K562 (cell line): ENCODE measurements at regions not wholly inside any gene's neighbourhood (a gene's known extent, or its start where the extent isn't known, plus 50 kb on each side); places are given as distances from the start of the nearest gene placed in this dataset.

ENCODE experiments used
- ATAC-seq: fragments of 200-7000 bp; cut with Tn5 transposase; 3 replicates; pipeline ENCODE4 v1.9.1; 2020; ENCODE audit warnings: moderate library complexity
- BruUV-seq: library from RNA; stranded (reverse); fragments of 400-500 nt; replicated peaks from 2 replicates; lab custom pipeline; 2021; lab: Mats Ljungman, UMichigan
- CTCF ChIA-PET: fragments of 300-600 bp; formaldehyde crosslinking; extraction: SDS; loops from one replicate; lab custom pipeline; 2021; ENCODE audit warnings: low intra/inter-chr PET ratio; lab: Yijun Ruan, JAX
- POLR2A ChIA-PET: fragments of 300-600, 350-650 bp; sonication (Branson Sonifier 250); formaldehyde crosslinking; extraction: SDS; loops from one replicate; lab custom pipeline; 2021; ENCODE audit warnings: antibody characterized with exemption, inconsistent platforms; lab: Yijun Ruan, JAX
- DNase-seq, 4 experiments: peaks; one replicate each; pipeline versions ENCODE4 v3.0.0 to v3.0.0-alpha.2; 2011 to 2018; ENCODE audit warnings: low spot score in 3 of 4, mixed read lengths in 3 of 4; ENCODE audit errors: extremely low read depth in 1 of 4
- FAIRE-seq: peaks from 2 replicates; lab custom pipeline; 2011; peaks lifted over from hg19 to GRCh38; lab: Jason Lieb, UNC
- H2AFZ ChIP-seq: 2 replicates; pipeline ENCODE4 v1.6.0; 2011; ENCODE audit warnings: low read depth, low read length, control low read depth, inconsistent platforms
- H3K27ac ChIP-seq: fragments of 200-600 bp; 3 replicates; pipeline ENCODE4 v1.8.0; 2011; ENCODE audit warnings: low read depth, mild to moderate bottlenecking, control low read depth, inconsistent platforms, low read length, moderate library complexity, mixed read lengths; ENCODE audit errors: extremely low read depth
- H3K27me3 ChIP-seq, 2 experiments: fragments of 300-600 bp in 1 of 2; 2 replicates in 1 of 2; 3 replicates in 1 of 2; pipeline versions ENCODE4 v1.6.0 to v1.8.0; 2011; ENCODE audit warnings: inconsistent platforms in 2 of 2, low read length in 2 of 2, mild to moderate bottlenecking in 1 of 2, mixed read lengths in 1 of 2, moderate library complexity in 1 of 2; ENCODE audit not compliant: control insufficient read depth in 2 of 2, insufficient read depth in 2 of 2
- H3K36me3 ChIP-seq: fragments of 300-600 bp; 3 replicates; pipeline ENCODE4 v1.8.0; 2011; ENCODE audit warnings: mild to moderate bottlenecking, low read length, inconsistent platforms; ENCODE audit not compliant: control insufficient read depth, insufficient read depth
- H3K4me1 ChIP-seq, 2 experiments: fragments of 200-600 bp in 1 of 2; replicated peaks in 1 of 2; 2 replicates in 1 of 2; 3 replicates in 1 of 2; pipeline versions ENCODE4 v1.5.1 to v1.8.0; 2011; ENCODE audit warnings: inconsistent platforms in 2 of 2, low read length in 2 of 2, mild to moderate bottlenecking in 1 of 2, mixed read lengths in 1 of 2, moderate library complexity in 1 of 2; ENCODE audit not compliant: control insufficient read depth in 2 of 2, insufficient read depth in 2 of 2
- H3K4me2 ChIP-seq: 2 replicates; pipeline ENCODE4 v1.6.1; 2011; ENCODE audit warnings: low read length, control low read depth, inconsistent platforms, mixed read lengths; ENCODE audit not compliant: insufficient read depth
- H3K4me3 ChIP-seq: fragments of 200-600 bp; sonication (generic), shearing (Covaris generic); 2 replicates; pipeline ENCODE4 v1.5.1; 2016; ENCODE audit warnings: control low read depth, inconsistent platforms
- H3K79me2 ChIP-seq: fragments of 200-600 bp; 3 replicates; pipeline ENCODE4 v1.8.0; 2011; ENCODE audit warnings: low read length, inconsistent platforms; ENCODE audit not compliant: control insufficient read depth, insufficient read depth
- H3K9ac ChIP-seq, 2 experiments: 2 replicates each; pipeline versions ENCODE4 v1.6.0 to v1.6.1; 2011; ENCODE audit warnings: low read depth in 2 of 2, low read length in 2 of 2, control low read depth in 1 of 2, inconsistent platforms in 1 of 2, mild to moderate bottlenecking in 1 of 2, mixed read lengths in 1 of 2; ENCODE audit not compliant: insufficient read depth in 1 of 2
- H3K9me1 ChIP-seq: one replicate; pipeline ENCODE4 v1.6.0; 2011; ENCODE audit warnings: inconsistent platforms, mild to moderate bottlenecking, low read length, moderate library complexity; ENCODE audit not compliant: control insufficient read depth, insufficient read depth
- H3K9me3 ChIP-seq: replicated peaks from 2 replicates; pipeline ENCODE4 v1.5.1; 2011; ENCODE audit warnings: low read depth, low read length, inconsistent platforms; ENCODE audit not compliant: control insufficient read depth, insufficient read depth
- H4K20me1 ChIP-seq: replicated peaks from 2 replicates; pipeline ENCODE4 v1.6.1; 2011; ENCODE audit warnings: low read length, inconsistent platforms, mixed read lengths; ENCODE audit not compliant: control insufficient read depth, insufficient read depth
- CBX3 ChIP-seq, 2 experiments: IDR thresholded peaks; 1 replicate in 1 of 2; 2 replicates in 1 of 2; pipeline ENCODE4 v1.6.1; 2012; ENCODE audit warnings: inconsistent platforms in 2 of 2, low read length in 2 of 2, borderline replicate concordance in 1 of 2, control low read depth in 1 of 2
- KHSRP ChIP-seq: fragments of 450-650 bp; IDR thresholded peaks from 2 replicates; pipeline ENCODE4 v1.6.1; 2017
- NFE2L1 ChIP-seq: fragments of 450-650 bp; IDR thresholded peaks from 2 replicates; pipeline ENCODE4 v1.6.1; 2016; ENCODE audit warnings: missing genetic modification characterization, low read depth, mild to moderate bottlenecking, missing compliant biosample characterization, moderate library complexity, borderline replicate concordance
- RAD21 ChIP-seq, 2 experiments: fragments of 250-450 bp in 1 of 2; fragments of 450-650 bp in 1 of 2; sonication (Bioruptor Pico) in 1 of 2; formaldehyde crosslinking in 1 of 2; IDR thresholded peaks in 1 of 2; conservative IDR thresholded peaks in 1 of 2; 2 replicates each; pipeline versions ENCODE4 v1.4.0 to v1.8.0; 2020 to 2022; ENCODE audit warnings: mild to moderate bottlenecking in 2 of 2, moderate library complexity in 1 of 2
- TFE3 ChIP-seq: fragments of 450-650 bp; formaldehyde crosslinking; IDR thresholded peaks from 2 replicates; pipeline ENCODE4 v1.4.0; 2020; ENCODE audit warnings: mild to moderate bottlenecking, mixed read lengths
- THRA ChIP-seq: fragments of 450-650 bp; IDR thresholded peaks from 2 replicates; pipeline ENCODE4 v1.6.1; 2017; ENCODE audit warnings: mild to moderate bottlenecking, moderate library complexity
- ZZZ3 ChIP-seq: fragments of 450-650 bp; IDR thresholded peaks from 2 replicates; pipeline ENCODE4 v1.6.1; 2016; ENCODE audit warnings: antibody characterized with exemption, mild to moderate bottlenecking, moderate library complexity
- WGBS: fragments of 100-300 bp; shearing (Covaris generic); methylation state at CpG from one replicate; pipeline ENCODE4 v1.1.6; 2016; ENCODE audit warnings: low coverage, mixed read lengths; ENCODE audit not compliant: insufficient coverage; ENCODE audit errors: missing lambda C conversion rate; 5-methylcytosine and 5-hydroxymethylcytosine counted together
- in situ Hi-C: fragments of 300-500 bp; cut with MboI; formaldehyde crosslinking; loops from 4 replicates; pipeline ENCODE4 v1.15.0; 2018; ENCODE audit warnings: inconsistent platforms, mixed read lengths
- intact Hi-C: fragments of 100-400 bp; cut with micrococcal nuclease; formaldehyde crosslinking; loops from 2 replicates; pipeline ENCODE4 v1.14.2; 2022

- Histone ChIP-seq H3K9me1 (no peaks in the 10 kb centered on the region), H3K4me1 (no peaks in the 10 kb centered on the region), H2AFZ (no peak overlapping the region), H3K27ac (no peak overlapping the region), H3K79me2 (no peaks in the 10 kb centered on the region), H3K36me3 (no peaks in the 10 kb centered on the region), H3K27me3 (no peaks in the 10 kb centered on the region), H3K4me3 (no peak overlapping the region), H3K9ac (no peak overlapping the region), H4K20me1 (no peaks in the 10 kb centered on the region), H3K9me3 (no peaks in the 10 kb centered on the region), H3K4me2 (no peak overlapping the region)
- no peak for ATAC-seq
- POLR2A ChIA-PET: interaction anchor here (0.6 kb wide), 1 partner anchor 12 kb away, joined by 3 read pairs; no protein-coding TSS in a partner anchor
- WGBS: 0% methylated on average over 1 of the region's 1 CpG
- intact Hi-C loops: no loop called here
- CTCF ChIA-PET: interaction anchor here (0.5 kb wide), 1 partner anchor 8 kb away, joined by 4 read pairs; no protein-coding TSS in a partner anchor
- no peak for DNase-seq
- FAIRE-seq: no peak
- TF ChIP-seq TFE3 (CRISPR knock-in tag): no peak
- TF ChIP-seq RAD21 (CRISPR knock-in tag; conservative IDR thresholded peaks at IDR 0.05 in 1 of 2, IDR thresholded peaks at IDR 0.05 in 1 of 2): no peak
- no peak for TF ChIP-seq ZZZ3
- no peak for TF ChIP-seq CBX3 (IDR thresholded peaks at IDR 0.05; ENCODE audit: borderline replicate concordance in 1 of 2, low read length in 2 of 2)
- TF ChIP-seq NFE2L1 (tag): no peak
- no peak for TF ChIP-seq THRA
- no peak for TF ChIP-seq KHSRP
- in situ Hi-C loops: no loop called here
- no TSS peak for BruUV-seq
Observed at GRCh38 chr10:111934931-111935330, 248.6 kb downstream of the GPAM start.
